CD4-positive, CD25-positive, alpha-beta regulatory T cell (primary cell): ENCODE measurements at regions not wholly inside any gene's neighbourhood (a gene's known extent, or its start where the extent isn't known, plus 50 kb on each side); places are given as distances from the start of the nearest gene placed in this dataset.
"Not testable (repeated sequence)": the region's sequence is repeated elsewhere in the genome, so short reads cannot be mapped to it uniquely, and the experiment has no call there.

Experiments used
- ATAC-seq, 2 donors: fragments of 150-1000 bp; cut with Tn5 transposase; one replicate each; pipeline ENCODE4 v1.10.0; 2021; ENCODE audit warnings: low read depth in 2 of 2, moderate number of reproducible peaks in 2 of 2, moderate library complexity in 1 of 2
- DNase-seq, 3 donors: peaks; one replicate each; pipeline versions ENCODE4 v3.0.0 to v3.0.0-alpha.2; 2012 to 2022; ENCODE audit warnings: mixed read lengths in 1 of 3
- H3K27ac ChIP-seq: one replicate; pipeline ENCODE4 v1.7.0; 2013; ENCODE audit warnings: mild to moderate bottlenecking, low read length; ENCODE audit not compliant: insufficient read depth, poor library complexity, severe bottlenecking
- H3K27me3 ChIP-seq: one replicate; pipeline ENCODE4 v1.7.0; 2013; ENCODE audit warnings: low read length; ENCODE audit not compliant: control insufficient read depth, insufficient read depth
- H3K36me3 ChIP-seq: one replicate; pipeline ENCODE4 v1.7.0; 2013; ENCODE audit warnings: mild to moderate bottlenecking, low read length, moderate library complexity; ENCODE audit not compliant: control insufficient read depth, insufficient read depth
- H3K4me1 ChIP-seq: 2 replicates; pipeline ENCODE4 v1.7.0; 2013; ENCODE audit warnings: mild to moderate bottlenecking, low read length; ENCODE audit not compliant: insufficient read depth, control insufficient read depth, poor library complexity, severe bottlenecking
- H3K4me3 ChIP-seq: one replicate; pipeline ENCODE4 v1.7.0; 2013; ENCODE audit warnings: low read depth, mild to moderate bottlenecking, low read length, moderate library complexity
- H3K9me3 ChIP-seq, 2 experiments: 1 replicate in 1 of 2; 2 replicates in 1 of 2; pipeline ENCODE4 v1.7.0; 2013; ENCODE audit warnings: low read length in 2 of 2, mild to moderate bottlenecking in 1 of 2, moderate library complexity in 1 of 2; ENCODE audit not compliant: control insufficient read depth in 2 of 2
- H3K27ac Mint-ChIP-seq, 3 donors: one replicate each; pipeline ENCODE4 v1.8.0; 2020 to 2022; ENCODE audit warnings: mild to moderate bottlenecking in 3 of 3, mixed read lengths in 3 of 3, moderate library complexity in 2 of 3
- H3K27me3 Mint-ChIP-seq: one replicate; pipeline ENCODE4 v1.8.0; 2022; ENCODE audit warnings: mild to moderate bottlenecking, mixed read lengths
- H3K36me3 Mint-ChIP-seq: one replicate; pipeline ENCODE4 v1.8.0; 2020; ENCODE audit warnings: mixed read lengths
- H3K4me1 Mint-ChIP-seq, 4 donors: one replicate each; pipeline ENCODE4 v1.8.0; 2020 to 2022; ENCODE audit warnings: mixed read lengths in 4 of 4, mild to moderate bottlenecking in 1 of 4
- H3K4me3 Mint-ChIP-seq, 4 donors: one replicate each; pipeline ENCODE4 v1.8.0; 2020 to 2022; ENCODE audit warnings: mild to moderate bottlenecking in 4 of 4, mixed read lengths in 4 of 4, moderate library complexity in 3 of 4
- H3K9me3 Mint-ChIP-seq, 7 donors: one replicate each; pipeline ENCODE4 v1.8.0; 2020 to 2022; ENCODE audit warnings: mixed read lengths in 7 of 7, mild to moderate bottlenecking in 3 of 7, moderate library complexity in 2 of 7

DNA sequence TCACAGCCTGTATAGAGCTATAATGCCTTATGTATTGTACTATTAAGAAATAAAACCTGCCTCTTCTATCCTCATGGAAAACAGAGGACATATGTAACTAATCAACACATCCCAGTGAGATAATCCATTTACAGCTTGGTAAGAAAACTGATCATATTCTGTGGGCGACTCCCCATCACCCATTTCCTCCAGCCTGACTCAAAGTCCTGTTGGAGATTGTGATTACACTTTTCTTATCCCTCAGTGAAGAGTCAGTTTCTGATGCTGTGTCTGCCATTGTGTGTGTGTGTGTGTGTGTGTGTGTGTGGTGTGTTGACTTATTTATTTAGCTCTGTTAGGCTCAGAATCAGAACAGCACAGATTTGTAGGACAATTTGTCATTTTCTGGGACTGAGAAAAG lies 212.8 kb downstream of the FGF9 start:
- no peaks in the 10 kb centered on the region for H3K36me3 ChIP-seq
- peaks cover 0 to 1% (median 0%) of the 10 kb centered on the region in 7 donors for H3K9me3 Mint-ChIP-seq
- ATAC-seq (no peak), DNase-seq (no peak)
- no peaks in the 10 kb centered on the region for H3K4me1 Mint-ChIP-seq
- H3K27me3 ChIP-seq = no peaks in the 10 kb centered on the region
- H3K4me3 Mint-ChIP-seq = no peak overlapping the region
- H3K9me3 ChIP-seq = no peaks in the 10 kb centered on the region
- H3K4me1 ChIP-seq = no peaks in the 10 kb centered on the region
- no peak overlapping the region for H3K27ac Mint-ChIP-seq
- no peak overlapping the region for H3K4me3 ChIP-seq
- no peaks in the 10 kb centered on the region for H3K27me3 Mint-ChIP-seq
- H3K36me3 Mint-ChIP-seq = no peaks in the 10 kb centered on the region
- no peak overlapping the region for H3K27ac ChIP-seq

DNA sequence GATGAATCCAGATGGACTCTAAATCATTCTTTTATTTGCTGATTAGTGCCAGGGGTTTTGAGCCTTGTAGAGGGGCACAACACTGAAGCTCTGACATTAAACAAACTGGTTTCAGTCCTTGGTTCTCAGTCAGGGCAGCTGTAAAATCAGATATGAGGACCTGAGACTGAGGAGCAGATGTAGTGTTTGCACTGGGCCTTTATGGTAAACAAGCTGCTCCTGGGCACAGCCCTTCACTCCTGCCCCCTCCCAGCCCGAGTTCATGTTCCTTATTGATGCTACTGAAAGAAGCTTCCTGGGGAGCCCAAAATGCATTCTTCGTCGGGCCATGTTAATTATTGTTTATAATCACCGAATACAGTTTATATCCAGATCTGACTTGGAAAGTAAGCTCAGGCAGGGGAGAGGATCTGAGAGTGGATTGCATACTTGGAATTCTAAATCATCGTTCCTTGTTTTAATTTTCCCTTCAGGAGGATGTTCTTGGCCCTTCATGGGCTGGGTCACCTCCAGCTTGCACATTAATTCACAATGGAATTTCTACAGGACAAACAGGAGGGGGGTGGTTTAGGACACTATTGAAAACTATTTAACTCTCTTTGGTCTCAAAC lies 213.5 kb downstream of the FGF9 start:
- Histone ChIP-seq H3K9me3 (no peaks in the 10 kb centered on the region), H3K27me3 (no peaks in the 10 kb centered on the region), H3K4me1 (no peaks in the 10 kb centered on the region), H3K4me3 (no peak overlapping the region), H3K27ac (no peak overlapping the region), H3K36me3 (no peaks in the 10 kb centered on the region)
- Mint-ChIP-seq H3K4me3 (no peak overlapping the region), H3K36me3 (no peaks in the 10 kb centered on the region), H3K27ac (no peak overlapping the region), H3K9me3 (peaks cover 0 to 1% (median 0%) of the 10 kb centered on the region in 7 donors), H3K4me1 (no peaks in the 10 kb centered on the region), H3K27me3 (no peaks in the 10 kb centered on the region)
- ATAC-seq (no peak), DNase-seq (no peak)

DNA sequence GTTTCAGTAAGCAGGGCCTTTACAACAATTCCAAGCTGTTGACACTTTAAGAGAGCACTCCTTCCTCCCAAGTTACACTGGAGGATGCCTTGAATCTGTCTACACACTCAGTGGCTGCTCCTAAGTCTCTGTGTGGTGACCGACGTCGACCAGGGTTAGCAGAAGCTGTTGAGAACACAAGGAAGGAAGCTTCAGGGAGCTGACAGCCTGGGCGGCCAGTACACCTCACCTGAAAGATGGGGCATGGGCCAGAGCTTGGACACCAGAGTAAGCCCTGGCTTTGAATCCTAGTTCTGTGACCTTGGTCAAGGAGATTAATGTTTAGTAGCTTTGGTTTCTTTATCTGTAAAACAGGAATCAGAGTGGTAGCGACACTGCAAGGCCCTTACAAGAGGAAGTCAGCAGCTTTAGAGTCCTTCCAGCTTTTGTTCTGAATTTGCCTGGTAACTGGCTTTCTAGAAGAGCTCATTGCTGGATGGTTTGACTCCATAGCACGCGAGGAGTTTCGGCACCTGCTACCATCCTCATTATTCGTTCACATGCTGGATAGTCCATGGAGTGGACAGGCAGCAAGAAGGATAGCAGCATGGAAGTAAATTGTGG lies 214.2 kb downstream of the FGF9 start:
- no peak overlapping the region for H3K4me3 Mint-ChIP-seq
- no peaks in the 10 kb centered on the region for H3K27me3 ChIP-seq
- no peak overlapping the region for H3K27ac Mint-ChIP-seq
- H3K9me3 ChIP-seq = no peaks in the 10 kb centered on the region
- H3K4me1 Mint-ChIP-seq = no peaks in the 10 kb centered on the region
- no peaks in the 10 kb centered on the region for H3K36me3 Mint-ChIP-seq
- H3K4me3 ChIP-seq = no peak overlapping the region
- DNase-seq (peak in 1 of 3 donors; percentile 33), ATAC-seq (no peak)
- no peaks in the 10 kb centered on the region for H3K36me3 ChIP-seq
- peaks cover 0 to 1% (median 0%) of the 10 kb centered on the region in 7 donors for H3K9me3 Mint-ChIP-seq
- no peak overlapping the region for H3K27ac ChIP-seq
- no peaks in the 10 kb centered on the region for H3K4me1 ChIP-seq
- H3K27me3 Mint-ChIP-seq = no peaks in the 10 kb centered on the region

DNA sequence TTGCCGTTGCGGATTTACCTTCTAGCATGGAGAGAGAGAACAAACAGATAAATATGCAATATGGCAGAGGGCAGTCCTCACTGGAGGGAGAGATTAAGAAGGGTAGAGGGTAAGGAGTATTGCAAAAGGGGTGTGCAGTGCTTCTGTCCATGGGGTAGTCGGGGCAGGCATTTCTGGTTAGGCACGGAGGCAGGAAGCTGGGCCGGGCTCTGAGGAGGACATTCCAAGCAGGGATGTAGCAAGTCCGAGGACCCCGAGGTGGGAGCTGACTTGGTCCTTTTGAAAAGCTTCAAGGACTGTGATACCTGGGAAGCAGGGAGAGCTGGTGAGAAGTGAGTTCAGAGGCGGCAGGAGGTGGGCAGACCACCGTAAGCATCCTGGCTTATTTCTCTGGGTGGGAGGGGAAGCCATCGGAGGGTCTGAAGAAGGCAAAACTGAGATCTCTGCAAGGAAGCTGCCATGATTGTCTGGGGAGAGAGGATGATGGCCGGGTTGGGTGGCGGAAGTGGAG lies 214.9 kb downstream of the FGF9 start:
- Mint-ChIP-seq H3K4me1 (no peaks in the 10 kb centered on the region), H3K27ac (no peak overlapping the region), H3K9me3 (peaks cover 0 to 1% (median 0%) of the 10 kb centered on the region in 7 donors), H3K4me3 (no peak overlapping the region), H3K36me3 (no peaks in the 10 kb centered on the region), H3K27me3 (no peaks in the 10 kb centered on the region)
- Histone ChIP-seq H3K9me3 (no peaks in the 10 kb centered on the region), H3K27ac (no peak overlapping the region), H3K4me1 (no peaks in the 10 kb centered on the region), H3K27me3 (no peaks in the 10 kb centered on the region), H3K36me3 (no peaks in the 10 kb centered on the region), H3K4me3 (no peak overlapping the region)
- DNase-seq = no peak
- ATAC-seq = no peak

DNA sequence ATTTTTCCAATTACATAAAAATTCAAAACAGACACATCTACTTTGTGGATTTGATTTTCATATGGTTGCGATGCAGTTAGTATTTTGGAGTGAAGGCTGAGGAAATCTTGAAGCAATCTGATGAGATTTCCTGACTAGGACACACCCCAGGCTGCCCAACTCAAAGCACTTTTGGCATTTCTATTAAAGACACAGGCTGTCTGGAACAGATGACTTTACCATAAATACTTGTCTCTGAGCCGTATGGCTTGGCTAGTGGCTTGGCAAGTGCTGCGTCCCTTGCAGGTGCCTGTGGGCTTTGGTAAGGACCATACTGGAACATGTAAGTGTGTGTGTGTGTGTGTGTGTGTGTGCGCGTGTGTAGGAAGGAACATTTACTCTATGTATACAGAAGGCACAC lies 218.8 kb downstream of the FGF9 start:
- Mint-ChIP-seq H3K36me3 (no peaks in the 10 kb centered on the region), H3K9me3 (no peaks in the 10 kb centered on the region), H3K4me3 (no peak overlapping the region), H3K27me3 (no peaks in the 10 kb centered on the region), H3K4me1 (peaks cover 0 to 2% (median under 1%) of the 10 kb centered on the region in 4 donors), H3K27ac (no peak overlapping the region)
- Histone ChIP-seq H3K27ac (no peak overlapping the region), H3K27me3 (no peaks in the 10 kb centered on the region), H3K4me1 (no peaks in the 10 kb centered on the region), H3K4me3 (no peak overlapping the region), H3K9me3 (no peaks in the 10 kb centered on the region), H3K36me3 (no peaks in the 10 kb centered on the region)
- ATAC-seq (no peak), DNase-seq (no peak)

DNA sequence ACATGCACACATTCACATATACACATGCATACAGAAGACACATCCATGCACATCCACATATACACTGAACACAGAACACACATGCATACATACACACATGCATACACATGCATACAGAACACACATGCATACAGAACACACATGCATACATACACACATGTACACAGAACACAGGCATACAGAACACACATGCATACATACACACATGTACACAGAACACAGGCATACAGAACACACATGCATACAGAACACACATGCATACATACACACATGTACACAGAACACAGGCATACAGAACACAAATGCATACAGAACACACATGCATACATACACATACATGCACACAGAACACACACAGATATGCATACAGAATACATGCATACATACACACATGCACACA lies 219.3 kb downstream of the FGF9 start:
- not testable (repeated sequence) for ATAC-seq, H3K4me1 ChIP-seq, H3K4me3 ChIP-seq, DNase-seq, H3K4me1 Mint-ChIP-seq, H3K27me3 Mint-ChIP-seq, H3K9me3 Mint-ChIP-seq, H3K27me3 ChIP-seq, H3K4me3 Mint-ChIP-seq, H3K36me3 ChIP-seq, H3K36me3 Mint-ChIP-seq, H3K27ac Mint-ChIP-seq, H3K27ac ChIP-seq, H3K9me3 ChIP-seq

DNA sequence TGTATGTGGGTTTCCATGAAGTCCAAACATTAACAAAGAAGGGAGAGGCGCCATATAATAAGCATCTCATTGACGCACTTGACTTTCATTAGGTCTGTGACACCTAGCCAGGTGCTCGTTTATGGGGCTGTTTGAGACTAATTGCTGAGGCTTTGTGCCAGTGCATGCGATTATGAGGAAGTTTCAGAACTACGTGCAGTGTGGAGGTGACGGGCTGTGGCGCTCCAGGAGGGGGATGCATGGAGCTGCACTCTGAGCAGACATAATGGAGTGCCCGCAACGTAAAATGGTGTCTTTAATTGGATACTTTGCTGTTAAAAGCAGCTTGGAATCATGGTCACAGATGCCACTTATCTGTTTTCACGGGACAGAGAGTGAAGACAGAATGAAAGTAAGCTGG lies 223.2 kb downstream of the FGF9 start:
- peaks cover 0 to 4% (median 4%) of the 10 kb centered on the region in 4 donors for H3K4me1 Mint-ChIP-seq
- H3K4me3 Mint-ChIP-seq = no peak overlapping the region
- ATAC-seq = no peak
- H3K27ac Mint-ChIP-seq = no peak overlapping the region
- Histone ChIP-seq H3K27me3 (no peaks in the 10 kb centered on the region), H3K9me3 (no peaks in the 10 kb centered on the region), H3K4me1 (no peaks in the 10 kb centered on the region), H3K36me3 (no peaks in the 10 kb centered on the region), H3K4me3 (no peak overlapping the region), H3K27ac (no peak overlapping the region)
- H3K27me3 Mint-ChIP-seq = no peaks in the 10 kb centered on the region
- H3K36me3 Mint-ChIP-seq = no peaks in the 10 kb centered on the region
- DNase-seq = no peak
- no peaks in the 10 kb centered on the region for H3K9me3 Mint-ChIP-seq
